Activated CD4-positive, CD25-positive, alpha-beta regulatory T cell treated with anti-CD3 and anti-CD28 coated beads, Interleukin-2, amount 50 U/mL, for 24 hours (primary cell): ENCODE measurements at regions not wholly inside any gene's neighbourhood (a gene's known extent, or its start where the extent isn't known, plus 50 kb on each side); places are given as distances from the start of the nearest gene placed in this dataset.
"Not testable (repeated sequence)": the region's sequence is repeated elsewhere in the genome, so short reads cannot be mapped to it uniquely, and the experiment has no call there.

Source experiments
- ATAC-seq, 2 donors: fragments of 150-1000 bp; cut with Tn5 transposase; one replicate each; pipeline ENCODE4 v1.10.0; 2021; ENCODE audit warnings: mild to moderate bottlenecking in 1 of 2, moderate library complexity in 1 of 2

- peak; percentile 61 to 71 for ATAC-seq
Measured at GRCh38 chr6:105880030-105880492, 206.1 kb upstream of the PRDM1 start.

- no peak for ATAC-seq
Measured at GRCh38 chr6:105879146-105879545, 207.0 kb upstream of the PRDM1 start.

DNA sequence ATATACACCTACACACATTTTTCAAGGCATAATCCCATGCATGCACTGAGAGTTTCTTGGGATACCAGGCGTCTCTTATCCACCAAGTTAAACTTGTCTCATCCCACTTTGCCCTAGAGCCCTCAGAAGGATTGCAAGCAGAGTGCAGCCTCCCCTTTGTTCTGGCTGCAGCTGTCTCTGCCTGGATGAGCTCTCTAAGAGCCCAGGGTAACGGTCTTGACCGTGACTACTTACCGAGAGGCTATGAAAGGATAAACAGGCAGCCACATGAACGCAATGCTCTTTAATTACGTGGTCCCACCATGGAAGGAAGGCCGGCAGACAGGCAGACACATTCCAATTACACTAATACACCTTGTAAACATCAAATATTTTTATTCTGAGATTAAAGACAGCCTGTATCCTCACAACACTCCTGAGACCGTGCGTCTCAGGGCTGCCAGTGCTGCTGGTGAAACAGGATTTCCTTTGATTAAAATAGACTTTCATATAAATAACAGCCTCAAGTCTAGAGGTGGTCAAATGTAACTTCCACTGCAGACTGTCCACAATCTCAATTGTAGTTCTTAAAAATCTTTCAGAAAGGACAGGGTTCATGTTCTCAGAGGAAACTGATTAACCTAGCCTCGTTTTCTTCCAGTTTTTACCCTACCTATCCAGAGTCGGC, 210.0 kb upstream of the PRDM1 start:
- ATAC-seq: no peak

DNA sequence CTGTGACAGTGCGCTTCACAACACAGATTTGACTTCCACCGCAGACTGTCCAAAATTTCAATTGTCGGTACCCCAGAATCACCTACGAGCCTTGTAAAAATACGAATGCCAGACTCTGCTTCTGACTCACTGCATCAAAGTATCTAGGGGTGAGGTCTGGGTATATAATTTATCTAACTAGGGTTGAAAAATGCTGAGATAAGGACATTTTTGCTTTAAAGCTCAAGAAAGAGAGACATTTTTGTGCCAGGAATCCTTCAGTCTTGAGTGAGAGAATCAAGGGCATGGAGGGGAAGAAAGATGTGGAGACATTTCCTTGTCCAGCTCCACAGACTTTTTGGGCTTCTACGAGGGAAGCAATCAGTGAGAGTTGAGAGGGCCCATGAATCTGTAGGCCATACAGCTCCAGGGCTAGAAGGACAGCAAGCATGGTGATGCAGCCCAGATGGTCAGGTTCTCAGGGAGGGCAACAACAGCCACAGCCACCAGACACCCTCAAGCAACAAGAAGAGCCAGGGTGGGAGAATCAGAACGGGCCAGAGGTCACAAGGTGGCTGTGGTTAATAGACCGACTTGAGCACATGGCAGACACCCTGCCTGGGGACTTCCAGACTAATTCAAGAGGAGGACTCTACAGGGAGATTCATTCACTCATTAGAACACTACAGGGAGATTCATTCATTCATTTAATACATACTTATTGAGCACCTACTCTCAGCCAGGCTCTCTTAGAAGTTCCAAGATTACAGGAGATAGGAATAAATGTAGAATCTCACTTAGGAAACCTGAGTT, 211.1 kb upstream of the PRDM1 start:
- no peak for ATAC-seq

GRCh38 chr6:105873799-105874198, 212.3 kb upstream of the PRDM1 start:
- ATAC-seq: peak; percentile 9 to 27

- peak; percentile 77 to 81 for ATAC-seq
Measured at GRCh38 chr6:105873211-105873704, 212.9 kb upstream of the PRDM1 start.

GRCh38 chr6:105872249-105872648, 213.9 kb upstream of the PRDM1 start:
- no peak for ATAC-seq

DNA sequence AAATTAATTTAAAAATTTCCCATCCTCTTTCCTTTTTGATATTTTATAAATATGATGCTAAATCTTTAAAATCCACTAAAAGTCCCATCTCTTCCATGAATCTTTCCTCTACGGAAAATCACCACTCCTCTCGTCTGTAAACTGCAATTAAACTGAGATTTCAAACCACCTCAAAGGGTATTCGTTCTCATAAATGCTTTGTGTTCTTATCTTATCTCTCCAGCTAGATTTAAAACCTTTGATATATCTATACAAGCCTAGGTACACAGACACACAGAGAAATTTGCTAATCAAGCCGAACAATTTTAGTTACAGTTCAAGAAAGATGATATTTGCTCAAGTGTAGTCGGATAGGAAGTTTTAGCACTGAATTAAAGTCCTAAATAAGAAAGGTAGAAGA, 214.6 kb upstream of the PRDM1 start:
- no peak for ATAC-seq

DNA sequence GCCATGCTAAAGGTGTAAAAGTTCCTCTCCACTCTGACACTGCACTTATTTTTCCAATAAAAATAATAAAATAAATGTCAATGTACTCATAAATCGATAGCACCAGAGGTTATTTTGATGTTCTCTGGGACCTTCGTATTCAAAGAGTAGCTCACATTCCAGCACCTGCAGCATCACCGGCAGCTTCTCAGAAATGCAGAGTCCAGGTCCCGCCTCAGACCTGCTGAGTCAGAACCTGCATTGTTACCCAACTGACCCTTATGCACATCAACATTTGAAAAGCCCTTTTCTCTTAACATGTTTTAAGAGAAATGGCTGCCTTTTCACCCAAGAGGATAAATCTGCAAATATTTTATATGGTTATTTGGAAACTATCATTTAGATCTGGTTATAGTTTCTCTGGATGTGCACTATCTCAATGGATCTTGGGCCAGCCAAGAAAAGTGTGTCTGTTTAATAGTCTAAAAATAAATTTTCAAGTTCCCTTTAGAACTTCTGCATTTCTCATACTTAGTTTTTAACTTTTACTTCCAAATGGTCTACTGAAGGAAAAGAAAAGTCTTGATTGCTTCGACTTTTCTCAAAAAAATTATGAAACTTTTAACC, 216.2 kb upstream of the PRDM1 start:
- ATAC-seq: no peak

DNA sequence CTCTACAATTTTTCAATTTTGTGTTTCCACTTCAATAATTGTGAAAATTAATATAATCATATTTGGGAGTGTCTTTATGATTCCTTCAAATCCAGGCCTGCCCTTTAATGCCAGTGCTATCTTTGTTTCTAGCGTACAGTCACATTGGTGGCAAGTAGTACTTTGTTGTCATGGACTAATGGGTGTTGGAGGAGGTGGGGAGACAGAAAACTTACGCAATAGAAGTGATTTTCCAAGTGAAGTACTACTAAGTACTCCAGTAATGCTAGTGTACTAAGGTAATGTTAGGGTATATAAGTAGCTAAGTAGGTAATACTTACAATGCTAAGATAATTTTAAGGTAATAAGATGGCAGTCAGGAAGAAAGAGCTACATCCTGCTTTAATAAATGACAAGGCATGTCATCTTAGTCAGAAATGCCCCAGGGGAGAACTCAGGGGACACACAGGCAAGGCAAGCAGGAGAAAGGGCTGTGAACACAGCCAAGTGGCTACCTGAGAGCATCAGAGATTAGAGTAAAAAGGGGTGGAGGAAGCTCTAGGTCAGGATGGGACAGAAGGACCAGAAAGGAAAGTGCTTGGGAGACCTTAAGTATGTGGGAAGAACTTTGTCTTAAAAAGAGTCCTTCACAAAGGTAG, 217.2 kb upstream of the PRDM1 start:
- no peak for ATAC-seq

- no peak for ATAC-seq
Measured at GRCh38 chr6:105867821-105868220, 218.3 kb upstream of the PRDM1 start.

- no peak for ATAC-seq
Measured at GRCh38 chr6:105867277-105867676, 218.9 kb upstream of the PRDM1 start.

- ATAC-seq: no peak
Measured at GRCh38 chr6:105862936-105863607, 223.1 kb upstream of the PRDM1 start.

DNA sequence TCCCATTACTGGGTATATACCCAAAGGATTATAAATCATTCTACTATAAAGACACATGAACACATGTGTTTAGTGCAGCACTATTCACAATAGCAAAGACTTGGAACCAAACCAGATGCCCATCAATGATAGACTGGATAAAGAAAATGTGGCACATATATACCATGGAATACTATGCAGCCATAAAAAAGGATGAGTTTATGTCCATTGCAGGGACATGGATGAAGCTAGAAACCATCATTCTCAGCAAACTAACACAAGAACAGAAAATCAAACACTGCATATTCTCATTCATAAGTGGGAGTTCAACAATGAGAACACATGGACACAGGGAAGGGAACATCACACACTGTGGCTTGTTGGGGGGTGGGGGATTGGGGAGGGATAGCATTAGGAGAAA, 225.2 kb upstream of the PRDM1 start:
- ATAC-seq: not testable (repeated sequence)

- ATAC-seq: no peak
Measured at GRCh38 chr6:105859457-105859856, 226.7 kb upstream of the PRDM1 start.

- not testable (repeated sequence) for ATAC-seq
Measured at GRCh38 chr6:105858639-105859038, 227.5 kb upstream of the PRDM1 start.

- no peak for ATAC-seq
Measured at GRCh38 chr6:105855433-105855832, 230.7 kb upstream of the PRDM1 start.

DNA sequence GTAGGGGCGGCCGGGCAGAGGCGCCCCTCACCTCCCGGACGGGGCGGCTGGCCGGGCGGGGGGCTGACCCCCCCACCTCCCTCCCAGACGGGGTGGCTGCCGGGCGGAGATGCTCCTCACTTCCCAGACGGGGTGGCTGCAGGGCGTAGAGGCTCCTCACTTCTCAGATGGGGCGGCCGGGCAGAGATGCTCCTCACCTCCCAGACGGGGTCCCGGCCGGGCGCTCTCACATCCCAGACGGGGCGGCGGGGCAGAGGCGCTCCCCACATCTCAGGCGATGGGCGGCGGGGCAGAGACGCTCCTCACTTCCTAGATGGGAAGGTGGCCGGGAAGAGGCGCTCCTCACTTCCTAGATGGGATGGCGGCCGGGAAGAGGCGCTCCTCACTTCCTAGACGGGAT, 232.2 kb upstream of the PRDM1 start:
- ATAC-seq: not testable (repeated sequence)

DNA sequence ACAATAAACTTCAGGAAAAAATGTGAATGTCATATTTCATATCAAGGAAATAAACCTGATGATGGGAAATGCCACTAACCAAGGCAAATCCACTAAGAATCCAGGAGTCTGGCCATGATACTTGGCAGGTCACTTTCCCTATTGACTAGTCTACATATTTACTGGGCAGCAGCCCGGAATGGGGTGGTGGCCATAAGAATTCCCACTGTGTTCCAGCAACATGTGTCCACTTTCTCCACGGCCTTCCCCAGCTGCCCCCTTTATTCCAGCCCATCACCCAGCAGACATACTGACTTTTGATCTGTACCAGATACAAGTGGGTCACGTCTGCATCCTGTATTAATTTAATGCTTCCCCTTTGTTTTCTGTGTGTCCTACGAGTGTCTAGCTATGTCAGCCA, 234.5 kb upstream of the PRDM1 start:
- no peak for ATAC-seq

DNA sequence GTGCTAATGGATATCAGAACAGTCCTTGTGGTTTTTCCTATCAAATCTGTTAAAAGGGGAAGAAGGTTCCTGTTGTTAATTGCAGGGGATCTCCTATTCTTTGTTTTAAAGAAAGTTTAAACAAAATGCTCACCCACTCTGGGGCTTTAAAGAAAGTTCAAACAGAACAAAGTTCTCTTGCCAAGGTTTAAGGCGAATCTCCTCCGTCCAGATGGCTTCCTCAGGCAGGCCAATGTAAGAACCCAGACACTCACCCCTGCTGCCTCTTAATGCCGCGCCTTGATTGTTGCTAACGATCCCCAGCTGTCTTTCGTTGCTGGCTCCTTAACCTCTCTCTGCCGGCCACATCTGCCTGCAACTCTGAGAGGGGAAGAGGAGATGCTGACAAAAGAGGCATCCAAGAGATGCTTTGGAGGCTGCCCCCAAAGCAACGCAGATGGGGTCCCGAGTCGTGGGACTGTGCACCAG, 235.0 kb upstream of the PRDM1 start:
- no peak for ATAC-seq

GRCh38 chr6:105850261-105851112, 235.6 kb upstream of the PRDM1 start:
- ATAC-seq: no peak
